Activated T-cell treated with anti-CD3 and anti-CD28 coated beads for 1 hour (primary cell): ENCODE measurements at regions not wholly inside any gene's neighbourhood (a gene's known extent, or its start where the extent isn't known, plus 50 kb on each side); places are given as distances from the start of the nearest gene placed in this dataset.
A peak's percentile ranks its signal among the peaks of the same experiment; 100 is the strongest.
"Not testable (repeated sequence)": the region's sequence is repeated elsewhere in the genome, so short reads cannot be mapped to it uniquely, and the experiment has no call there.

Experiments
- DNase-seq: peaks from one replicate; pipeline ENCODE4 v3.0.0-alpha.2; 2020; ENCODE audit warnings: low read depth

- no peak for DNase-seq
These were observed 156.7 kb upstream of the CCDC54 start for GRCh38 chr3:107220538-107220937.

- DNase-seq: no peak
These were observed 155.4 kb upstream of the CCDC54 start for GRCh38 chr3:107221856-107222255.

GRCh38 chr3:107222907-107223306 is 154.3 kb upstream of the CCDC54 start:
- DNase-seq: no peak

- DNase-seq: no peak
These were observed 153.1 kb upstream of the CCDC54 start for GRCh38 chr3:107224026-107224596.

GRCh38 chr3:107227091-107227490 is 150.1 kb upstream of the CCDC54 start:
- DNase-seq: no peak

- DNase-seq: not testable (repeated sequence)
These were observed 143.4 kb upstream of the CCDC54 start for GRCh38 chr3:107233877-107234276.

GRCh38 chr3:107235193-107235927 is 141.9 kb upstream of the CCDC54 start:
- DNase-seq: no peak

- no peak for DNase-seq
These were observed 141.3 kb upstream of the CCDC54 start for GRCh38 chr3:107235928-107236315.

GRCh38 chr3:107236655-107237337 is 140.4 kb upstream of the CCDC54 start:
- DNase-seq: no peak

GRCh38 chr3:107238787-107239186 is 138.5 kb upstream of the CCDC54 start:
- DNase-seq: no peak

- no peak for DNase-seq
These were observed 137.5 kb upstream of the CCDC54 start for GRCh38 chr3:107239703-107240102.

- DNase-seq: peak; percentile 58
These were observed 136.8 kb upstream of the CCDC54 start for GRCh38 chr3:107240183-107241091.

- DNase-seq: no peak
These were observed 136.0 kb upstream of the CCDC54 start for GRCh38 chr3:107241217-107241616.

- no peak for DNase-seq
These were observed 134.7 kb upstream of the CCDC54 start for GRCh38 chr3:107242579-107242978.

- no peak for DNase-seq
These were observed 130.1 kb upstream of the CCDC54 start for GRCh38 chr3:107247116-107247515.

GRCh38 chr3:107249132-107249531 is 128.1 kb upstream of the CCDC54 start:
- DNase-seq: no peak

GRCh38 chr3:107250221-107250620 is 127.0 kb upstream of the CCDC54 start:
- DNase-seq: no peak

- DNase-seq: no peak
These were observed 125.4 kb upstream of the CCDC54 start for GRCh38 chr3:107251819-107252218.

GRCh38 chr3:107256963-107257362 is 120.3 kb upstream of the CCDC54 start:
- DNase-seq: no peak

- no peak for DNase-seq
These were observed 118.9 kb upstream of the CCDC54 start for GRCh38 chr3:107258300-107258699.

GRCh38 chr3:107260207-107260606 is 117.0 kb upstream of the CCDC54 start:
- no peak for DNase-seq

- no peak for DNase-seq
These were observed 113.8 kb upstream of the CCDC54 start for GRCh38 chr3:107263269-107264021.
